HEK293 (cell line): ENCODE measurements at regions not wholly inside any gene's neighbourhood (a gene's known extent, or its start where the extent isn't known, plus 50 kb on each side); places are given as distances from the start of the nearest gene placed in this dataset.

Source experiments
- CTCF ChIA-PET: fragments of 350-600 bp; formaldehyde crosslinking; extraction: SDS; loops from one replicate; lab custom pipeline; 2021; ENCODE audit warnings: antibody characterized with exemption; lab: Yijun Ruan, JAX
- POLR2A ChIA-PET: fragments of 300-600 bp; formaldehyde crosslinking; extraction: SDS; loops from one replicate; lab custom pipeline; 2020; ENCODE audit warnings: antibody characterized with exemption, inconsistent platforms; lab: Yijun Ruan, JAX
- H3K27ac ChIP-seq: fragments of 200-500 bp; sonication (Bioruptor generic); 2 replicates; pipeline ENCODE4 v1.5.1; 2014; ENCODE audit warnings: low read depth, low read length, control low read depth, inconsistent platforms; ENCODE audit errors: extremely low read depth
- H3K36me3 ChIP-seq, 2 experiments: fragments of 200-500 bp in 1 of 2; sonication (Bioruptor generic) in 1 of 2; 1 replicate in 1 of 2; 2 replicates in 1 of 2; pipeline ENCODE4 v1.5.1; 2014 to 2017; ENCODE audit warnings: inconsistent platforms in 2 of 2, low read length in 2 of 2; ENCODE audit not compliant: control insufficient read depth in 2 of 2, insufficient read depth in 1 of 2
- H3K4me1 ChIP-seq: fragments of 200-500 bp; sonication (Bioruptor generic); 2 replicates; pipeline ENCODE4 v1.5.1; 2014; ENCODE audit warnings: mild to moderate bottlenecking, low read length, inconsistent platforms; ENCODE audit not compliant: control insufficient read depth, insufficient read depth
- H3K4me3 ChIP-seq: 2 replicates; pipeline ENCODE4 v1.5.1; 2011; ENCODE audit warnings: low read depth, mild to moderate bottlenecking, control low read depth, low read length, moderate library complexity
- H3K9me3 ChIP-seq: fragments of 200-500 bp; sonication (Bioruptor generic); 2 replicates; pipeline ENCODE4 v1.5.1; 2014; ENCODE audit warnings: low read depth, low read length, inconsistent platforms; ENCODE audit not compliant: control insufficient read depth, insufficient read depth
- BCL11B ChIP-seq: fragments of 450-650 bp; formaldehyde crosslinking; IDR thresholded peaks from 2 replicates; pipeline ENCODE4 v1.5.1; 2016; ENCODE audit warnings: low read depth, missing biosample characterization, missing genetic modification characterization
- HOXC10 ChIP-seq: sonication (generic); formaldehyde crosslinking; IDR thresholded peaks from 2 replicates; pipeline ENCODE4 v1.8.1; 2023; ENCODE audit warnings: mild to moderate bottlenecking, missing genetic modification reagents
- KLF8 ChIP-seq: fragments of 450-650 bp; formaldehyde crosslinking; IDR thresholded peaks from 2 replicates; pipeline ENCODE4 v1.5.1; 2016; ENCODE audit warnings: missing biosample characterization, missing genetic modification characterization
- MEIS1 ChIP-seq: sonication (generic); formaldehyde crosslinking; IDR thresholded peaks from 2 replicates; pipeline ENCODE4 v1.8.1; 2022; ENCODE audit warnings: missing genetic modification reagents, mild to moderate bottlenecking, borderline replicate concordance
- PRDM1 ChIP-seq: fragments of 450-650 bp; formaldehyde crosslinking; IDR thresholded peaks from 2 replicates; pipeline ENCODE4; 2016; ENCODE audit warnings: missing biosample characterization, missing genetic modification characterization
- SCRT1 ChIP-seq: fragments of 450-650 bp; formaldehyde crosslinking; IDR thresholded peaks from 2 replicates; pipeline ENCODE4 v1.5.1; 2016; ENCODE audit warnings: missing biosample characterization, missing genetic modification characterization, borderline replicate concordance
- ZBTB21 ChIP-seq: fragments of 450-650 bp; formaldehyde crosslinking; IDR thresholded peaks from 2 replicates; pipeline ENCODE4 v1.5.1; 2017; ENCODE audit warnings: missing biosample characterization, missing genetic modification characterization
- ZNF16 ChIP-seq: fragments of 450-650 bp; formaldehyde crosslinking; IDR thresholded peaks from 2 replicates; pipeline ENCODE4 v1.5.1; 2016; ENCODE audit warnings: low read depth, missing biosample characterization, missing genetic modification characterization
- ZNF211 ChIP-seq: fragments of 450-650 bp; formaldehyde crosslinking; IDR thresholded peaks from 2 replicates; pipeline ENCODE4 v1.5.1; 2016; ENCODE audit warnings: low read depth, missing biosample characterization, missing genetic modification characterization
- ZNF311 ChIP-seq: fragments of 450-650 bp; formaldehyde crosslinking; IDR thresholded peaks from 2 replicates; pipeline ENCODE4 v1.5.1; 2017; ENCODE audit warnings: missing biosample characterization, missing genetic modification characterization, borderline replicate concordance
- ZNF501 ChIP-seq: fragments of 450-650 bp; formaldehyde crosslinking; IDR thresholded peaks from 2 replicates; pipeline ENCODE4 v1.5.1; 2016; ENCODE audit warnings: missing biosample characterization, missing genetic modification characterization
- ZNF549 ChIP-seq: fragments of 450-650 bp; IDR thresholded peaks from 2 replicates; pipeline ENCODE4 v1.5.1; 2018; ENCODE audit warnings: missing biosample characterization, missing genetic modification characterization, mild to moderate bottlenecking, inconsistent platforms, moderate library complexity
- ZNF560 ChIP-seq: fragments of 450-650 bp; formaldehyde crosslinking; IDR thresholded peaks from 2 replicates; pipeline ENCODE4 v1.5.1; 2017; ENCODE audit warnings: missing biosample characterization, missing genetic modification characterization, borderline replicate concordance
- ZNF654 ChIP-seq: fragments of 450-650 bp; formaldehyde crosslinking; IDR thresholded peaks from 2 replicates; pipeline ENCODE4 v1.5.1; 2016; ENCODE audit warnings: low read depth, missing biosample characterization, missing genetic modification characterization
- ZNF670 ChIP-seq: fragments of 450-650 bp; formaldehyde crosslinking; IDR thresholded peaks from 2 replicates; pipeline ENCODE4 v1.5.1; 2016; ENCODE audit warnings: missing biosample characterization, missing genetic modification characterization, low read depth
- ZNF791 ChIP-seq: fragments of 450-650 bp; formaldehyde crosslinking; IDR thresholded peaks from 2 replicates; pipeline ENCODE4 v1.5.1; 2016; ENCODE audit warnings: missing biosample characterization, missing genetic modification characterization
- ZSCAN16 ChIP-seq: fragments of 450-650 bp; formaldehyde crosslinking; IDR thresholded peaks from 2 replicates; pipeline ENCODE4 v1.5.1; 2016; ENCODE audit warnings: missing biosample characterization, missing genetic modification characterization
- TF ChIP-seq, protein P1 (sequence below): fragments of 450-650 bp; formaldehyde crosslinking; IDR thresholded peaks from 2 replicates; pipeline ENCODE4 v1.5.1; 2017; ENCODE audit warnings: missing biosample characterization, missing genetic modification characterization
- TF ChIP-seq, protein P2 (sequence below): fragments of 450-650 bp; formaldehyde crosslinking; IDR thresholded peaks from 2 replicates; pipeline ENCODE4 v1.5.1; 2016; ENCODE audit warnings: missing biosample characterization, missing genetic modification characterization
- TF ChIP-seq, protein P3 (sequence below): fragments of 450-650 bp; IDR thresholded peaks from 2 replicates; pipeline ENCODE4 v1.5.1; 2018; ENCODE audit warnings: missing biosample characterization, mild to moderate bottlenecking, missing genetic modification characterization

DNA sequence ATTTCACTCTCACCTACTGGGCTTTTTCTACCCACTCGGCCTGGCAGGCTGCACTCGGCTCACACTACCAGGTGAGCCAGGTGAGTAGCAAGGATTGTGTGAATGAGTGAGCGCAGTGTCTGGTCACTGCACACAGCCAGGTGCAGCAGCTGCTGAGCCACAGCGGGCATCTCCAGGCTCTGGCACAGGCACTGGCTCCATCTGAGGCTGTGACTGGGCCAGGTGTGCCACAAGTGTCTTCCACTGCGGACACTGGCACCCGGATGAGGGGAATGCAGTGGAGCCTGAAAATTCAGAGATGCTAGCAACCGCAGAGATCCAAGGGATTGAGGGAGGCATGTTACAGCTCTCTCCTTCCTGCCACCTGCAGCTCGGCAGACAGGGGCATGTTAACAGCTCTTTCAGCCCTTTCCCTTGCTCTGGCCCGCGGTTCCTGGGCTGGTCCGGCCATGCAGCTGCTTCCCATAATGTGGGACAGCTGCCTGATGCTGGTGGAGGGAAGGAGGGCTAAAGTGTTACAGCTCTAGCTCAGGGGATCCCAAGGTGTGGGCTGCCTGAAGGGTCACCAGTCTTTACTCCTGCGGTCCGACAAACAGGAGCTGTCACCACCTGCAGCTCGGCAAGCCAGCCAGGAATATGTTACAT, 1038.3 kb downstream of the AMY1C start (continued):
- TF ChIP-seq ZNF560 (no peak), ZSCAN16 (tag by site-specific recombination) (no peak), KLF8 (tag by site-specific recombination) (no peak)
- TF ChIP-seq, protein P1, sequence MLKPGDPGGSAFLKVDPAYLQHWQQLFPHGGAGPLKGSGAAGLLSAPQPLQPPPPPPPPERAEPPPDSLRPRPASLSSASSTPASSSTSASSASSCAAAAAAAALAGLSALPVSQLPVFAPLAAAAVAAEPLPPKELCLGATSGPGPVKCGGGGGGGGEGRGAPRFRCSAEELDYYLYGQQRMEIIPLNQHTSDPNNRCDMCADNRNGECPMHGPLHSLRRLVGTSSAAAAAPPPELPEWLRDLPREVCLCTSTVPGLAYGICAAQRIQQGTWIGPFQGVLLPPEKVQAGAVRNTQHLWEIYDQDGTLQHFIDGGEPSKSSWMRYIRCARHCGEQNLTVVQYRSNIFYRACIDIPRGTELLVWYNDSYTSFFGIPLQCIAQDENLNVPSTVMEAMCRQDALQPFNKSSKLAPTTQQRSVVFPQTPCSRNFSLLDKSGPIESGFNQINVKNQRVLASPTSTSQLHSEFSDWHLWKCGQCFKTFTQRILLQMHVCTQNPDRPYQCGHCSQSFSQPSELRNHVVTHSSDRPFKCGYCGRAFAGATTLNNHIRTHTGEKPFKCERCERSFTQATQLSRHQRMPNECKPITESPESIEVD (tag by site-specific recombination): no peak
- TF ChIP-seq, protein P2, sequence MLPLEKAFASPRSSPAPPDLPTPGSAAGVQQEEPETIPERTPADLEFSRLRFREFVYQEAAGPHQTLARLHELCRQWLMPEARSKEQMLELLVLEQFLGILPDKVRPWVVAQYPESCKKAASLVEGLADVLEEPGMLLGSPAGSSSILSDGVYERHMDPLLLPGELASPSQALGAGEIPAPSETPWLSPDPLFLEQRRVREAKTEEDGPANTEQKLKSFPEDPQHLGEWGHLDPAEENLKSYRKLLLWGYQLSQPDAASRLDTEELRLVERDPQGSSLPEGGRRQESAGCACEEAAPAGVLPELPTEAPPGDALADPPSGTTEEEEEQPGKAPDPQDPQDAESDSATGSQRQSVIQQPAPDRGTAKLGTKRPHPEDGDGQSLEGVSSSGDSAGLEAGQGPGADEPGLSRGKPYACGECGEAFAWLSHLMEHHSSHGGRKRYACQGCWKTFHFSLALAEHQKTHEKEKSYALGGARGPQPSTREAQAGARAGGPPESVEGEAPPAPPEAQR (tag by site-specific recombination): no peak

DNA sequence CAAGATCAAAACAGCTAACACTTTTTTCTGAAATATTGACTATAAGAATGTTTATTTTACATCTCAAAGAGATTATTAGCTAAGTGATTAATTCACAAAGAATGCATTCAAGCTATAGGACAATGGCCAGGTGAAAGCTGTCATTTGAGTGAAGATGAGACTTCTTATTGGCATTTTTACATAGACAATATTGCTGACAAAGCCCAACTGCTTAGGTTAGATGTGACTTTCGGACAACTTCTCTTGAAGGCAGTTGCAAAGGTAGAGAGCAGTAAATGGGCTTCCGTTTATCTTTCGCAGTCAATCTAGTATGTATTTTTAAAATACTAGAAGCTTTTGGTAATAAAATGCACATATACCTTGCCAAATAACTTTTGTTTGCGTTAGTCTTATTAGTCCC, 1041.3 kb downstream of the AMY1C start:
- Histone ChIP-seq H3K27ac (no peak overlapping the region), H3K4me3 (no peak overlapping the region), H3K9me3 (no peaks in the 10 kb centered on the region), H3K36me3 (no peaks in the 10 kb centered on the region), H3K4me1 (no peaks in the 10 kb centered on the region)
- ChIA-PET CTCF (interaction anchor here (1.2 kb wide), 1 partner anchor 11 kb away, joined by 3 read pairs; no protein-coding TSS in a partner anchor), POLR2A (no interaction called here)
- TF ChIP-seq ZNF311 (no peak), ZNF670 (tag by site-specific recombination) (no peak), ZNF791 (no peak), PRDM1 (tag by site-specific recombination) (no peak), ZBTB21 (tag by site-specific recombination) (no peak), MEIS1 (CRISPR knock-in tag) (no peak)
- TF ChIP-seq, protein P3, sequence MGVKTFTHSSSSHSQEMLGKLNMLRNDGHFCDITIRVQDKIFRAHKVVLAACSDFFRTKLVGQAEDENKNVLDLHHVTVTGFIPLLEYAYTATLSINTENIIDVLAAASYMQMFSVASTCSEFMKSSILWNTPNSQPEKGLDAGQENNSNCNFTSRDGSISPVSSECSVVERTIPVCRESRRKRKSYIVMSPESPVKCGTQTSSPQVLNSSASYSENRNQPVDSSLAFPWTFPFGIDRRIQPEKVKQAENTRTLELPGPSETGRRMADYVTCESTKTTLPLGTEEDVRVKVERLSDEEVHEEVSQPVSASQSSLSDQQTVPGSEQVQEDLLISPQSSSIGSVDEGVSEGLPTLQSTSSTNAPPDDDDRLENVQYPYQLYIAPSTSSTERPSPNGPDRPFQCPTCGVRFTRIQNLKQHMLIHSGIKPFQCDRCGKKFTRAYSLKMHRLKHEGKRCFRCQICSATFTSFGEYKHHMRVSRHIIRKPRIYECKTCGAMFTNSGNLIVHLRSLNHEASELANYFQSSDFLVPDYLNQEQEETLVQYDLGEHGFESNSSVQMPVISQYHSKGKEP (tag by site-specific recombination): no peak

DNA sequence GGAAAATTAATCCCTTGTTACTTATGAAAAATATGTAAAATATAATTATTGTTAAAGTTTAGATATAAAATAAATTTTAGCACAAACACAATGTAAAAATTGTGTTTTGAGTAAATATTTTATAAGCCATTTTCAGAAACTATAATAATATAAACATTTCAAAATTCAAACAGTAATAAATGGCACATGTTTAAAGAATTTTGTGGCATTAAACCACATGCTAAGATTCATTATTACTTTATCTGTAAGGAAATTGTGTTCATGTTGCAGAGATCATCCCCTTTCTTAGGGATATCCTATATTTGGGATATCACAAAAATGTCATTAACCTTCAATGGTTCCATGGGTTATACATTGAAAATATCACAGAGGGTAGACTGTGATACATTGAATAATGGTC, 1044.3 kb downstream of the AMY1C start:
- no peaks in the 10 kb centered on the region for H3K36me3 ChIP-seq
- no peaks in the 10 kb centered on the region for H3K4me1 ChIP-seq
- ChIA-PET POLR2A (no interaction called here), CTCF (no interaction called here)
- TF ChIP-seq ZNF501 (tag by site-specific recombination) (no peak), ZNF654 (tag by site-specific recombination) (no peak), BCL11B (tag by site-specific recombination) (no peak), ZNF16 (tag by site-specific recombination) (no peak), ZNF549 (tag by site-specific recombination) (no peak), SCRT1 (tag by site-specific recombination) (no peak), HOXC10 (CRISPR knock-in tag) (no peak), ZNF211 (no peak)
- H3K27ac ChIP-seq: no peak overlapping the region
- H3K9me3 ChIP-seq: no peaks in the 10 kb centered on the region
- no peak overlapping the region for H3K4me3 ChIP-seq
